NCI-H1417 treated with DMSO at 0.1 percent for 48 hours (cell line): ENCODE measurements at regions not wholly inside any gene's neighbourhood (a gene's known extent, or its start where the extent isn't known, plus 50 kb on each side); places are given as distances from the start of the nearest gene placed in this dataset.

Source experiments
- DNase-seq: peaks from one replicate; lab custom pipeline; 2025; lab: John Stamatoyannopoulos, UW

GRCh38 chr18:46411867-46412690 lies 244.9 kb downstream of the LOXHD1 start:
- no peak for DNase-seq

GRCh38 chr18:46412916-46413315 lies 244.1 kb downstream of the LOXHD1 start:
- no peak for DNase-seq

GRCh38 chr18:46413684-46414083 lies 243.3 kb downstream of the LOXHD1 start:
- peak; percentile 34 for DNase-seq

GRCh38 chr18:46414863-46415262 lies 242.2 kb downstream of the LOXHD1 start:
- DNase-seq: no peak

GRCh38 chr18:46415532-46416252 lies 241.3 kb downstream of the LOXHD1 start:
- no peak for DNase-seq

DNA sequence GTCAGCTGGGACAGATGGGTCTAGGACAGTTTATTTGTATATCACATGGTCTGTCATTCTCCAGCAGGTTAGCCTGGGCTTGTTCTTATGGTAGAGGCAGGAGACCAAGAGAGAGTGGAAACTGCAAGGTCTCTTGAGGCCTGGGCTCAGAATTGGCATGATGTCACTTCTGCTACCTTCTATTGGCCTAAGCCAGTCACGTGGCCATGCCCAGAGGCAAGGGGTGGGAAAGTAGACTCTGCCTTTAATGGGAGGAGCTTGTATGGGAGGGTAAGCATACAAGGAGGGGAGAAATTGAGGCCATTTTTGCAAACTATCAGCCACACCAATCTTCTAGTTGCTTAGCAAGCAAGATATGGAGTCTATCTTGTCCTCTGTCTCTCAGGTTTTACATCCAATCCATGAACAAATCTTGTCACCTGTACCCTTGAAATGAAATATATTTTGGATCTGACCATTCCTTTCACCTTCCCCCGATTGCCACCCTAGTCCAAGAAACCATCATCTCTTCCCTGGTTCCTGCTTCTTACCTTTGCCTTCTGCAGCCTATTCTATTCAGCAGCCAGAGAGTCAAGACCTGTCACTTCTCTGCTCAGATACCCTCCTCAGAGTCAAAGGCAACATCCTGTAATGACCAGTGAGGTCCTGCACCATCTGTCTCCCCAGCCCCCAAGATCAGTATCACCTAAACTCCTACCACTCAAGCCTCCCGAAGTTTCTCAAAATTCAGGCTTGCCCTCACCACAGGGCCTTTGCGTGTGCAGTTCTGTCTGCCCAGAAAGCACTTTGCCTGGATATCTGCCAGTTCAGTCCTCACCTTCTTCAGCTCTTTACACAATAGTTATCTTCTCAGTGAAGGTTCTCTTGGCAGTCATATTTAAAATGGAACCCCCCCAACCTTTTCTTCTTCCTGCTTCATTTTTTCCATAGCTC lies 240.0 kb downstream of the LOXHD1 start:
- no peak for DNase-seq

GRCh38 chr18:46418663-46419260 lies 238.3 kb downstream of the LOXHD1 start:
- DNase-seq: no peak

DNA sequence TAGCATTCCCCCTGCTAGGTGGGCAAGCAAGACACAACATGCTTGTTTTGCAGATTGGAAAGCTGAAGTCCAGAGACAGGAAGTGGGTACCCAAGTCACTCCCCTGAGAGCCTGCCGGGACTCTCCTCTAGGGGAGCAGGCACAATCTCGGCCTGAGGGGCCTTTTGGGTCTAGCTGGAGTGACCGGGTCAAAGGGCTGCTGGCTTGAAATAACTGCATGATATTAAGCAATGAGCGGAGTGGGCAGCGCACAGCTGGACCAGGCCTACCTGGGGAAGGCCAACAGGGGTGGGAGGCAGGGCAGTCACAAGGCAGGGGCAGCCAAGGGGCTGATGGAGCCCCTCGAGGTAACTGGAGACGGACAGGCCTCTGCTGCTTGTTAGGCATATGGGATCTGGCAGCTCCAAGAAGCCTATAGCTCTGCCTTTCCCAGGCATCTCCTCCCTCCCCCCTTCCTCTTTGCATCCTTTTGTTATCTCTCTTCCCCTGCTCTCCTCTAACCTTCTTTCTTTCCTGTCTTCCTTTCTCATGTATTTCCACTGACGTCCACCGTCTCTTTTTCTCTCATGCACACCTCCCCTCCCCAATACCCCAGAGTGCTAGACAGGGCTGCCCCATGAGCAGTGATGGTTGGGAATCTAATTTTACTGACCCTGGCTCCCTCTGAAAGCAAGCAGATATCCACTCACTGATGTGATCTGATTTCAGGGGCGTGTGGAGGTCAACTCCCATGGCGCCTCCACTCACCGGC lies 237.5 kb downstream of the LOXHD1 start:
- DNase-seq: no peak

- no peak for DNase-seq
These were observed 235.0 kb downstream of the LOXHD1 start for GRCh38 chr18:46421973-46422551.

GRCh38 chr18:46422552-46423055 lies 234.4 kb downstream of the LOXHD1 start:
- no peak for DNase-seq

DNA sequence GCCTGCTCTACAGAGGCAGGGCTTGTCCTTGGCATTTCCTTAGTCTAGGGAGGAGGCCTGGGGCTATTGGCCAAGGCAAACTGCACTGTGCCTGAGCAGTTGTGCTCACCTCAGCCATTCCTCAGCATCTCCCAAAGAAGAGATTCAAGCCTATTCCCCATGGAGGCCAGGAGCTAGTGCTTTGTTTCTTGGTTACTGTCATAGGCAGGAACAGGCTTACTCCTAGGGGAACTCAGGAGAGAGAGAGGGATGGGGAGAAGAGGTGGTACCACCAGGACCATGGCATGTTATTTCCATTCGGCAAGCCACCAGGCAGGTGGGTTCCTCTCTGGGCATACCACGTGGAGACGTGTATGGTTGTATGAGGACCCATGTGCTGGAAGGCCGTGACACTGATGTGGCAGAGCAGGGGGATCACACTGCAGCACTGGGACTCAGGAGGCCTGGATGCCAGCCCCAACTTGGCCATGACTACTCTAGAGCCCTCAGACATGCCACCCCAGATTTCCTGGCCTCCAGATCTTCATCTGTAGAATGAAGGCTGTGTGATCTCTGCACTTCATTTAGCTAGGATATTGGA lies 233.7 kb downstream of the LOXHD1 start:
- DNase-seq: no peak

- DNase-seq: no peak
These were observed 232.1 kb downstream of the LOXHD1 start for GRCh38 chr18:46424898-46425297.

DNA sequence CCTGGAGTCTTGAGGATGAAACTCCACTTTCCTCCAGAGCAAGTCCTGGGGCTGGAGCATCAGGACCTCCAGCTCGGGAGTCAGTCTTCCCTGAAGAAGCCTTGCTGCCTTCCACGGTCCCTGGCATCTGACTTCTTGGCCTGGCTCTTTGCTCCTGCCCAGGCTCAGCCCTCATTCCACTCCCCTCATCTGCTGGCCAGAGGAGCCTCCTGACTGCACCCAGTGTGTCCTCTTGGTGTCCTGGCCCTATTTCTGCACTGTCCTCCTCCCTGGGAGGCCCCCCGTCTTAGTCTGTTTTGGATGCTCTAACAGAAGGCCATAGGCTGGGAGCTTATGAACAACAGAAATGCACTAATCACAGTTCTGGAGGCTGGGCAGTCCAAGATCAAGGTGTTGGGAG lies 231.5 kb downstream of the LOXHD1 start:
- DNase-seq: no peak

GRCh38 chr18:46426021-46426678 lies 230.9 kb downstream of the LOXHD1 start:
- no peak for DNase-seq

GRCh38 chr18:46426679-46427047 lies 230.4 kb downstream of the LOXHD1 start:
- no peak for DNase-seq
